GM23338 (cell line): ENCODE measurements at regions not wholly inside any gene's neighbourhood (a gene's known extent, or its start where the extent isn't known, plus 50 kb on each side); places are given as distances from the start of the nearest gene placed in this dataset.

Experiments
- ATAC-seq: fragments of 200-7000 bp; cut with Tn5 transposase; 3 replicates; pipeline ENCODE4 v1.9.1; 2020
- DNase-seq: peaks from one replicate; pipeline ENCODE4 v3.0.0-alpha.2; 2015; ENCODE audit warnings: low spot score
- H2AFZ ChIP-seq: fragments of 200-600 bp; sonication (generic); 2 replicates; pipeline ENCODE4 v1.8.0; 2016; ENCODE audit warnings: antibody characterized with exemption, mild to moderate bottlenecking, moderate library complexity
- H3F3A ChIP-seq: fragments of 200-600 bp; sonication (generic); replicated peaks from 2 replicates; pipeline ENCODE4 v1.8.0; 2017; ENCODE audit warnings: antibody characterized with exemption, mixed run types, low read depth
- H3K27ac ChIP-seq: fragments of 200-600 bp; sonication (generic); 2 replicates; pipeline ENCODE4 v1.6.1; 2016; ENCODE audit warnings: low read depth
- H3K27me3 ChIP-seq: fragments of 200-600 bp; sonication (generic); 2 replicates; pipeline ENCODE4 v1.8.0; 2016; ENCODE audit warnings: mild to moderate bottlenecking, mixed run types, moderate library complexity; ENCODE audit not compliant: insufficient read depth
- H3K36me3 ChIP-seq: fragments of 200-600 bp; sonication (generic); 2 replicates; pipeline ENCODE4 v1.8.0; 2016; ENCODE audit warnings: mild to moderate bottlenecking; ENCODE audit not compliant: insufficient read depth
- H3K4me1 ChIP-seq: fragments of 200-600 bp; sonication (generic); 2 replicates; pipeline ENCODE4 v1.8.0; 2016; ENCODE audit warnings: mild to moderate bottlenecking, moderate library complexity; ENCODE audit not compliant: insufficient read depth
- H3K4me2 ChIP-seq: fragments of 200-600 bp; sonication (generic); 2 replicates; pipeline ENCODE4 v1.7.1; 2017; ENCODE audit warnings: mixed run types
- H3K4me3 ChIP-seq: fragments of 200-600 bp; sonication (generic); 2 replicates; pipeline ENCODE4 v1.6.1; 2016; ENCODE audit warnings: mixed run types
- H3K79me2 ChIP-seq: fragments of 200-600 bp; sonication (generic); replicated peaks from 2 replicates; pipeline ENCODE4 v1.8.0; 2017; ENCODE audit warnings: mild to moderate bottlenecking; ENCODE audit not compliant: insufficient read depth
- H3K9me2 ChIP-seq: fragments of 200-600 bp; sonication (generic); 2 replicates; pipeline ENCODE4 v1.8.0; 2017; ENCODE audit not compliant: insufficient read depth
- H4K20me1 ChIP-seq: fragments of 200-600 bp; sonication (generic); replicated peaks from 2 replicates; pipeline ENCODE4 v1.8.0; 2017; ENCODE audit warnings: mild to moderate bottlenecking; ENCODE audit not compliant: insufficient read depth
- H3K27ac Mint-ChIP-seq: 2 replicates; pipeline ENCODE4 v1.8.0; 2020; ENCODE audit warnings: inconsistent platforms, mild to moderate bottlenecking, moderate library complexity, mixed read lengths
- H3K27me3 Mint-ChIP-seq: 3 replicates; pipeline ENCODE4 v1.8.0; 2022; ENCODE audit warnings: low read depth, mild to moderate bottlenecking, moderate library complexity, mixed read lengths, inconsistent platforms; ENCODE audit not compliant: insufficient read depth, poor library complexity
- H3K36me3 Mint-ChIP-seq: 3 replicates; pipeline ENCODE4 v1.8.0; 2021; ENCODE audit warnings: low read depth, mild to moderate bottlenecking, inconsistent platforms, moderate library complexity, mixed read lengths
- H3K4me1 Mint-ChIP-seq: 3 replicates; pipeline ENCODE4 v1.8.0; 2020; ENCODE audit warnings: mild to moderate bottlenecking, inconsistent platforms, mixed read lengths
- H3K4me3 Mint-ChIP-seq: 3 replicates; pipeline ENCODE4 v1.8.0; 2021; ENCODE audit warnings: moderate library complexity, mild to moderate bottlenecking, inconsistent platforms, mixed read lengths
- H3K9me3 Mint-ChIP-seq: 3 replicates; pipeline ENCODE4 v1.8.0; 2020; ENCODE audit warnings: moderate library complexity, mild to moderate bottlenecking, inconsistent platforms, mixed read lengths
- CREB1 ChIP-seq: fragments of 250-450 bp; sonication (Bioruptor Pico); IDR thresholded peaks from 2 replicates; pipeline ENCODE4 v1.5.0; 2020; ENCODE audit warnings: low read depth, mild to moderate bottlenecking, moderate library complexity
- CTCF ChIP-seq, 2 experiments: fragments of 200-600 bp in 1 of 2; sonication (generic) in 1 of 2; conservative IDR thresholded peaks; 2 replicates each; pipeline versions ENCODE4 v1.5.1 to v1.6.1; 2016 to 2017; ENCODE audit warnings: antibody characterized with exemption in 2 of 2, low read depth in 2 of 2, mild to moderate bottlenecking in 2 of 2, moderate library complexity in 1 of 2
- ETS1 ChIP-seq: IDR thresholded peaks from 2 replicates; pipeline ENCODE4 v1.6.1; 2016; ENCODE audit warnings: antibody characterized with exemption
- EZH2phosphoT487 ChIP-seq: fragments of 200-600 bp; sonication (generic); IDR thresholded peaks from one replicate; pipeline ENCODE4 v1.8.1; 2018; ENCODE audit warnings: antibody characterized with exemption; ENCODE audit not compliant: unreplicated experiment
- JUNB ChIP-seq: IDR thresholded peaks from one replicate; pipeline ENCODE4 v1.6.1; 2016; ENCODE audit warnings: antibody characterized with exemption; ENCODE audit not compliant: unreplicated experiment
- NANOG ChIP-seq: IDR thresholded peaks from 2 replicates; pipeline ENCODE4 v1.6.1; 2016; ENCODE audit warnings: antibody characterized with exemption, borderline replicate concordance
- POLR2AphosphoS5 ChIP-seq: IDR thresholded peaks from 2 replicates; pipeline ENCODE4 v1.6.1; 2016; ENCODE audit warnings: antibody characterized with exemption, low read depth
- REST ChIP-seq: IDR thresholded peaks from one replicate; pipeline ENCODE4 v1.6.1; 2018; ENCODE audit warnings: antibody characterized with exemption; ENCODE audit not compliant: unreplicated experiment
- STAT1 ChIP-seq: IDR thresholded peaks from one replicate; pipeline ENCODE4 v1.6.1; 2016; ENCODE audit warnings: antibody characterized with exemption; ENCODE audit not compliant: unreplicated experiment
- ZNF114 ChIP-seq: fragments of 250-450 bp; sonication (Bioruptor Pico); IDR thresholded peaks from 2 replicates; pipeline ENCODE4 v1.5.0; 2020; ENCODE audit warnings: mild to moderate bottlenecking, moderate library complexity
- ZNF331 ChIP-seq: fragments of 250-450 bp; sonication (Bioruptor Pico); IDR thresholded peaks from 2 replicates; pipeline ENCODE4 v1.5.0; 2020; ENCODE audit warnings: low read depth, mild to moderate bottlenecking, moderate library complexity

- TF ChIP-seq REST = no peak
- no peak for TF ChIP-seq JUNB
- TF ChIP-seq CREB1 (CRISPR knock-in tag) = no peak
- no peak for TF ChIP-seq STAT1
- TF ChIP-seq POLR2AphosphoS5 = no peak
- TF ChIP-seq EZH2phosphoT487 = no peak
- TF ChIP-seq NANOG = no peak
- no peak for TF ChIP-seq ZNF331 (CRISPR knock-in tag)
- no peak for TF ChIP-seq ETS1
- TF ChIP-seq CTCF (conservative IDR thresholded peaks at IDR 0.05; ENCODE audit: low read depth in 2 of 2) = no peak
- TF ChIP-seq ZNF114 (CRISPR knock-in tag) = no peak
Measured at GRCh38 chr15:39157882-39158281, 423.0 kb upstream of the THBS1 start (continued).

GRCh38 chr15:39159833-39160232 is 421.0 kb upstream of the THBS1 start:
- no peak overlapping the region for H3K4me3 ChIP-seq
- no peaks in the 10 kb centered on the region for H3K36me3 ChIP-seq
- Mint-ChIP-seq H3K27me3 (no peaks in the 10 kb centered on the region), H3K27ac (no peak overlapping the region), H3K4me3 (no peak overlapping the region), H3K4me1 (peaks cover 10% of the 10 kb centered on the region; the same call in 2 of the 3 replicates), H3K9me3 (no peaks in the 10 kb centered on the region), H3K36me3 (no peaks in the 10 kb centered on the region)
- no peaks in the 10 kb centered on the region for H3K27me3 ChIP-seq
- no peaks in the 10 kb centered on the region for H3F3A ChIP-seq
- H3K27ac ChIP-seq = no peak overlapping the region
- ATAC-seq = no peak
- DNase-seq = no peak
- no peaks in the 10 kb centered on the region; the same call in 1 of the 2 replicates for H3K9me2 ChIP-seq
- H3K4me1 ChIP-seq = no peaks in the 10 kb centered on the region
- no peaks in the 10 kb centered on the region for H4K20me1 ChIP-seq
- no peak overlapping the region for H2AFZ ChIP-seq
- H3K4me2 ChIP-seq = no peak overlapping the region
- no peaks in the 10 kb centered on the region for H3K79me2 ChIP-seq
- TF ChIP-seq STAT1 = no peak
- no peak for TF ChIP-seq REST
